ENCODE measurements at regions not wholly inside any gene's neighbourhood (a gene's known extent, or its start where the extent isn't known, plus 50 kb on each side); places are given as distances from the start of the nearest gene placed in this dataset.

- H3K27ac Mint-ChIP-seq (ENCODE audit: low read depth, unreplicated experiment), result no peak overlapping the region
- BruUV-seq (replicated peaks), result no TSS peak
- DNase-seq (ENCODE audit: unreplicated experiment), result peak; percentile 24
- intact Hi-C loops (cut with micrococcal nuclease), result no loop called here
- no peaks in the 10 kb centered on the region for H3K27me3 Mint-ChIP-seq (ENCODE audit: insufficient read depth, unreplicated experiment)
- H3K36me3 Mint-ChIP-seq (ENCODE audit: insufficient read depth, unreplicated experiment), result no peaks in the 10 kb centered on the region
- ChIA-PET CTCF (interaction anchor here (0.7 kb wide), 2 partner anchors 168 to 863 kb away, joined by 3 read pairs; no protein-coding TSS in a partner anchor), POLR2A (interaction anchor here (0.7 kb wide), 1 partner anchor 9 kb away, joined by 3 read pairs; no protein-coding TSS in a partner anchor)
- H3K4me3 Mint-ChIP-seq (ENCODE audit: unreplicated experiment), result no peak overlapping the region
- peaks cover 8% of the 10 kb centered on the region for H3K9me3 Mint-ChIP-seq (ENCODE audit: unreplicated experiment)
- TF ChIP-seq CTCF (IDR thresholded peaks at IDR 0.05; ENCODE audit: unreplicated experiment), result no peak
- peaks cover 22% of the 10 kb centered on the region for H3K4me1 Mint-ChIP-seq (ENCODE audit: insufficient read depth, unreplicated experiment)
Observed at GRCh38 chr16:54843424-54843750, 87.3 kb upstream of the IRX5 start.

- no peak for DNase-seq (ENCODE audit: unreplicated experiment)
- Mint-ChIP-seq H3K4me3 (ENCODE audit: unreplicated experiment) (no peak overlapping the region), H3K9me3 (ENCODE audit: unreplicated experiment) (peaks cover 8% of the 10 kb centered on the region), H3K27me3 (ENCODE audit: insufficient read depth, unreplicated experiment) (no peaks in the 10 kb centered on the region), H3K4me1 (ENCODE audit: insufficient read depth, unreplicated experiment) (peaks cover 18% of the 10 kb centered on the region), H3K27ac (ENCODE audit: low read depth, unreplicated experiment) (no peak overlapping the region), H3K36me3 (ENCODE audit: insufficient read depth, unreplicated experiment) (no peaks in the 10 kb centered on the region)
- intact Hi-C loops (cut with micrococcal nuclease), result no loop called here
- TF ChIP-seq CTCF (IDR thresholded peaks at IDR 0.05; ENCODE audit: unreplicated experiment), result no peak
- POLR2A ChIA-PET, result interaction anchor here (0.7 kb wide), 1 partner anchor 8 kb away, joined by 3 read pairs; no protein-coding TSS in a partner anchor
- BruUV-seq (replicated peaks), result no TSS peak
- CTCF ChIA-PET, result interaction anchor here (0.7 kb wide), 1 partner anchor 187 kb away, joined by 5 read pairs; no protein-coding TSS in a partner anchor
Observed at GRCh38 chr16:54842743-54843423, 87.8 kb upstream of the IRX5 start.

- H3K4me3 Mint-ChIP-seq (ENCODE audit: unreplicated experiment), result no peak overlapping the region
- CTCF ChIA-PET, result interaction anchor here (0.6 to 0.7 kb wide), 3 partner anchors 10 to 112 kb away, joined by 3 to 5 read pairs (median 3); no protein-coding TSS in a partner anchor
- no peaks in the 10 kb centered on the region for H3K36me3 Mint-ChIP-seq (ENCODE audit: insufficient read depth, unreplicated experiment)
- H3K9me3 Mint-ChIP-seq (ENCODE audit: unreplicated experiment), result no peaks in the 10 kb centered on the region
- H3K27me3 Mint-ChIP-seq (ENCODE audit: insufficient read depth, unreplicated experiment), result no peaks in the 10 kb centered on the region
- no peak for TF ChIP-seq CTCF (IDR thresholded peaks at IDR 0.05; ENCODE audit: unreplicated experiment)
- BruUV-seq (replicated peaks), result no TSS peak
- intact Hi-C loops (cut with micrococcal nuclease), result no loop called here
- no peak for DNase-seq (ENCODE audit: unreplicated experiment)
- no peak overlapping the region for H3K27ac Mint-ChIP-seq (ENCODE audit: low read depth, unreplicated experiment)
- no peaks in the 10 kb centered on the region for H3K4me1 Mint-ChIP-seq (ENCODE audit: insufficient read depth, unreplicated experiment)
- POLR2A ChIA-PET, result interaction anchor here (2.8 kb wide), 1 partner anchor 17 kb away, joined by 10 read pairs; no protein-coding TSS in a partner anchor
Observed at GRCh38 chr16:54829691-54830090, 101.0 kb upstream of the IRX5 start.

- ChIA-PET CTCF (interaction anchor here (0.6 to 1.0 kb wide), 3 partner anchors 22 to 548 kb away, joined by 3 read pairs; partner anchors contain the start of gene IRX5), POLR2A (interaction anchor here (0.7 kb wide), 1 partner anchor 29 kb away, joined by 3 read pairs; no protein-coding TSS in a partner anchor)
- intact Hi-C loops (cut with micrococcal nuclease), result no loop called here
- Mint-ChIP-seq H3K4me3 (ENCODE audit: unreplicated experiment) (no peak overlapping the region), H3K27me3 (ENCODE audit: insufficient read depth, unreplicated experiment) (no peaks in the 10 kb centered on the region), H3K27ac (ENCODE audit: low read depth, unreplicated experiment) (no peak overlapping the region), H3K9me3 (ENCODE audit: unreplicated experiment) (no peaks in the 10 kb centered on the region), H3K36me3 (ENCODE audit: insufficient read depth, unreplicated experiment) (no peaks in the 10 kb centered on the region), H3K4me1 (ENCODE audit: insufficient read depth, unreplicated experiment) (no peaks in the 10 kb centered on the region)
- DNase-seq (ENCODE audit: unreplicated experiment), result no peak
- BruUV-seq (replicated peaks), result no TSS peak
- no peak for TF ChIP-seq CTCF (IDR thresholded peaks at IDR 0.05; ENCODE audit: unreplicated experiment)
Observed at GRCh38 chr16:54822892-54823291, 107.8 kb upstream of the IRX5 start.
